ENCODE measurements at regions not wholly inside any gene's neighbourhood (a gene's known extent, or its start where the extent isn't known, plus 50 kb on each side); places are given as distances from the start of the nearest gene placed in this dataset.

DNA sequence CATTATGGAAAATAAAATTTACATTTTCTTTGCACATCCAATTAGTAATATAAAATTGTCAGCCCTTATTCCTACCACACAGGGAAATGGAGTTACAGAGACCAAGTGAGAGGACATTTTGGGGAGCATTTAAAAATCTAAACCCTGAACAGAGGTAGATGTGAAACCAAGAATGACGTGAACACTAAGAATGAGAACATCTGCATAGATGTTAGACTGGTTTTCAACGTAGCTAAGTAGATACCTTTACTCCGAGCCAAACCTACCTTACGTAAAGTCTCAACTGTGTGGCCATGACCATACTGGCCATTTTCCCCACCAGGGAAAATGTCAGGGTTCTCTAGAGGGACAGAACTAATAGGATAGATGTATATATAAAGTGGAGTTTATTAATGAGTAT, 51.4 kb upstream of the THBS1 start:
- no peaks in the 10 kb centered on the region for H3K9me3 ChIP-seq (ENCODE audit: control insufficient read depth in 4 of 4, insufficient read depth in 3 of 4, low read length in 3 of 4)
- no peak for ATAC-seq (ENCODE audit: insufficient read depth, low FRiP score)
- H3K27ac ChIP-seq (ENCODE audit: low read depth in 1 of 2, low read length in 1 of 2) = no peak overlapping the region
- H3K4me3 ChIP-seq = no peak overlapping the region
- H3K27me3 ChIP-seq (ENCODE audit: control insufficient read depth in 3 of 3, insufficient read depth in 3 of 3, low read length in 2 of 3) = no peaks in the 10 kb centered on the region
- 95 to 96% methylated on average over 4 of the region's 4 CpGs for whole genome bisulfite sequencing, 2 donors
- H3K36me3 ChIP-seq (ENCODE audit: control insufficient read depth in 4 of 4, insufficient read depth in 4 of 4, low read length in 4 of 4) = no peaks in the 10 kb centered on the region
- DNase-seq = no peak
- peaks cover 0 to 8% (median 2%) of the 10 kb centered on the region in 5 donors for H3K4me1 ChIP-seq (ENCODE audit: control insufficient read depth in 5 of 5, insufficient read depth in 5 of 5, low read length in 5 of 5)
- H3K9ac ChIP-seq (ENCODE audit: insufficient read depth in 1 of 2, low read length in 2 of 2) = no peak overlapping the region
- TF ChIP-seq, protein P1, sequence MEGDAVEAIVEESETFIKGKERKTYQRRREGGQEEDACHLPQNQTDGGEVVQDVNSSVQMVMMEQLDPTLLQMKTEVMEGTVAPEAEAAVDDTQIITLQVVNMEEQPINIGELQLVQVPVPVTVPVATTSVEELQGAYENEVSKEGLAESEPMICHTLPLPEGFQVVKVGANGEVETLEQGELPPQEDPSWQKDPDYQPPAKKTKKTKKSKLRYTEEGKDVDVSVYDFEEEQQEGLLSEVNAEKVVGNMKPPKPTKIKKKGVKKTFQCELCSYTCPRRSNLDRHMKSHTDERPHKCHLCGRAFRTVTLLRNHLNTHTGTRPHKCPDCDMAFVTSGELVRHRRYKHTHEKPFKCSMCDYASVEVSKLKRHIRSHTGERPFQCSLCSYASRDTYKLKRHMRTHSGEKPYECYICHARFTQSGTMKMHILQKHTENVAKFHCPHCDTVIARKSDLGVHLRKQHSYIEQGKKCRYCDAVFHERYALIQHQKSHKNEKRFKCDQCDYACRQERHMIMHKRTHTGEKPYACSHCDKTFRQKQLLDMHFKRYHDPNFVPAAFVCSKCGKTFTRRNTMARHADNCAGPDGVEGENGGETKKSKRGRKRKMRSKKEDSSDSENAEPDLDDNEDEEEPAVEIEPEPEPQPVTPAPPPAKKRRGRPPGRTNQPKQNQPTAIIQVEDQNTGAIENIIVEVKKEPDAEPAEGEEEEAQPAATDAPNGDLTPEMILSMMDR (IDR thresholded peaks at IDR 0.05; ENCODE audit: control extremely low read depth, extremely low read depth) = no peak

DNA sequence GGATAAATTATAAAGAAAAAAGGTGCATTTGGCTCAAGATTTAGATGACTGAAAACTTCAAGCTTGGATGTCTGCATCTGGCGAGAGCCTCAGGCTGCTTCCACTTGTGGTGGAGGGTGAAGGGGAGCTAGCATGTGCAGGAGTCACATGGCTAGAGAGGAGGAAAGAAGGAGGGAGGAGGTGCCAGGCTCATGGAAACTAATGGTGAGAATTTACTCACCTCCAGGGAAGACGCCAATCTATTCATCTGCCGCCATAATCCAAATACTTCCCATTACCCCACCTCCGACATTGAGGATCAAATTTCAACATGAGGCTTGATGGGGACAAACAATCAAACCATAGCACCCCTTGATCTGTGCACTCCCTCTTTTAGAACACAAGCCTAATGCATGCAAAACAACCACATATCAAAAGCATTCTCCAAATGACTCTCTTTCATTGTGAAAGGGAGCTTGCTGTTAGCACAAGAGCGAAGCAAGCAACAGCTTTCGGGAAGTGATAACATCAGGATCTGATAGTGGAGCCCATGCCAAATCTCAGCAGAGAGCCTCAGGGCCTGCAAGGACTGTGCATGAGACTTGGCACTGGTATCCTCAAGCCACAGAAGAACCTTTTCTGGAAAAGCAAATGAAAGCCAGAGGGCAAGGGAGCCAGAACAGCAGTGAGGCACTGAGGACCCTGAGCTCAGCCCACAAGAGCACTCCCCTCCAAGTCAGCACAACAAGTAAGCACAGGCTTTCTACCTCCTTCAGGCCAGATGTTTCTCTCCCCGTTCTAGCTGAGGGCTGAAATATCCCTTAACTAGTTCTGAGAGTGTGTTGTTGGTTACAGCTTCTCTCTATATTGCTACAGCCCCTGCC, 50.2 kb upstream of the THBS1 start:
- DNase-seq (peak; percentile 45 to 81 (median 78)), ATAC-seq (ENCODE audit: insufficient read depth, low FRiP score) (no peak)
- 80 to 86% methylated on average over 7 of the region's 7 CpGs for WGBS, 2 donors
- TF ChIP-seq, protein P1 (IDR thresholded peaks at IDR 0.05; ENCODE audit: control extremely low read depth, extremely low read depth) = no peak
- H3K4me1 ChIP-seq (ENCODE audit: control insufficient read depth in 5 of 5, insufficient read depth in 5 of 5, low read length in 5 of 5) = peaks cover 0 to 8% (median 2%) of the 10 kb centered on the region in 5 donors
- H3K9me3 ChIP-seq (ENCODE audit: control insufficient read depth in 4 of 4, insufficient read depth in 3 of 4, low read length in 3 of 4) = no peaks in the 10 kb centered on the region
- no peaks in the 10 kb centered on the region for H3K36me3 ChIP-seq (ENCODE audit: control insufficient read depth in 4 of 4, insufficient read depth in 4 of 4, low read length in 4 of 4)
- no peak overlapping the region for H3K27ac ChIP-seq (ENCODE audit: low read depth in 1 of 2, low read length in 1 of 2)
- no peak overlapping the region for H3K4me3 ChIP-seq
- H3K27me3 ChIP-seq (ENCODE audit: control insufficient read depth in 3 of 3, insufficient read depth in 3 of 3, low read length in 2 of 3) = no peaks in the 10 kb centered on the region
- H3K9ac ChIP-seq (ENCODE audit: insufficient read depth in 1 of 2, low read length in 2 of 2) = no peak overlapping the region
